VCaP (cell line): ENCODE measurements at regions not wholly inside any gene's neighbourhood (a gene's known extent, or its start where the extent isn't known, plus 50 kb on each side); places are given as distances from the start of the nearest gene placed in this dataset.
A peak's percentile ranks its signal among the peaks of the same experiment; 100 is the strongest.

ENCODE experiments used
- H3K27ac ChIP-seq: fragments of 450-650 bp; 2 replicates; pipeline ENCODE4 v1.5.1; 2017
- CTCF ChIP-seq: fragments of 450-650 bp; conservative IDR thresholded peaks from 2 replicates; pipeline ENCODE4 v1.5.1; 2017; ENCODE audit warnings: mild to moderate bottlenecking, moderate library complexity

GRCh38 chr14:78074561-78074960 lies 95.6 kb upstream of the NRXN3 start:
- H3K27ac ChIP-seq = peak overlapping the region; percentile 11; the same call in 1 of the 2 replicates
- no peak for TF ChIP-seq CTCF

- H3K27ac ChIP-seq = peak overlapping the region; percentile 11; the same call in 1 of the 2 replicates
- no peak for TF ChIP-seq CTCF
These were observed 95.1 kb upstream of the NRXN3 start for GRCh38 chr14:78075033-78075432.

- TF ChIP-seq CTCF = no peak
- H3K27ac ChIP-seq = no peak overlapping the region
These were observed 94.5 kb upstream of the NRXN3 start for GRCh38 chr14:78075555-78076277.

- no peak overlapping the region for H3K27ac ChIP-seq
- no peak for TF ChIP-seq CTCF
These were observed 88.9 kb upstream of the NRXN3 start for GRCh38 chr14:78081245-78081644.

- no peak for TF ChIP-seq CTCF
- no peak overlapping the region for H3K27ac ChIP-seq
These were observed 86.3 kb upstream of the NRXN3 start for GRCh38 chr14:78083837-78084236.

GRCh38 chr14:78086342-78086741 lies 83.8 kb upstream of the NRXN3 start:
- H3K27ac ChIP-seq = no peak overlapping the region
- no peak for TF ChIP-seq CTCF

- TF ChIP-seq CTCF = no peak
- no peak overlapping the region for H3K27ac ChIP-seq
These were observed 81.3 kb upstream of the NRXN3 start for GRCh38 chr14:78088916-78089315.
